H9 (cell line): ENCODE measurements at regions not wholly inside any gene's neighbourhood (a gene's known extent, or its start where the extent isn't known, plus 50 kb on each side); places are given as distances from the start of the nearest gene placed in this dataset.

ENCODE experiments used
- DNase-seq: peaks from one replicate; pipeline ENCODE4 v3.0.0-alpha.2; 2017
- H2AFZ ChIP-seq: one replicate; pipeline ENCODE4 v1.6.1; 2013; ENCODE audit warnings: mild to moderate bottlenecking, low read length, control low read depth, moderate library complexity
- H2AK5ac ChIP-seq: 2 replicates; pipeline ENCODE4 v1.6.1; 2013; ENCODE audit warnings: low read length, control low read depth, mixed read lengths; ENCODE audit not compliant: insufficient read length
- H2BK120ac ChIP-seq: one replicate; pipeline ENCODE4 v1.6.1; 2013; ENCODE audit warnings: low read depth, mild to moderate bottlenecking, low read length, control low read depth, inconsistent platforms; ENCODE audit not compliant: poor library complexity, severe bottlenecking
- H2BK12ac ChIP-seq: 2 replicates; pipeline ENCODE4 v1.6.1; 2013; ENCODE audit warnings: low read length, control low read depth, mixed read lengths, low read depth; ENCODE audit not compliant: insufficient read length
- H2BK15ac ChIP-seq: 2 replicates; pipeline ENCODE4 v1.6.1; 2013; ENCODE audit warnings: low read depth, low read length, control low read depth
- H2BK20ac ChIP-seq: one replicate; pipeline ENCODE4 v1.6.1; 2013; ENCODE audit warnings: low read depth, mild to moderate bottlenecking, low read length, control low read depth, inconsistent platforms; ENCODE audit not compliant: poor library complexity, severe bottlenecking
- H2BK5ac ChIP-seq: 2 replicates; pipeline ENCODE4 v1.6.1; 2013; ENCODE audit warnings: low read length, control low read depth, mixed read lengths; ENCODE audit not compliant: insufficient read length
- H3K14ac ChIP-seq: 2 replicates; pipeline ENCODE4 v1.6.1; 2013; ENCODE audit warnings: low read length, control low read depth; ENCODE audit not compliant: insufficient read depth
- H3K18ac ChIP-seq: 2 replicates; pipeline ENCODE4 v1.6.1; 2013; ENCODE audit warnings: low read depth, mild to moderate bottlenecking, mixed read lengths, low read length, control low read depth; ENCODE audit not compliant: insufficient read length
- H3K23ac ChIP-seq: 2 replicates; pipeline ENCODE4 v1.6.1; 2013; ENCODE audit warnings: low read length, control low read depth, mixed read lengths, low read depth; ENCODE audit not compliant: insufficient read length
- H3K23me2 ChIP-seq: 2 replicates; pipeline ENCODE4 v1.6.1; 2013; ENCODE audit warnings: low read depth, mild to moderate bottlenecking, mixed read lengths, low read length, control low read depth; ENCODE audit not compliant: insufficient read length, poor library complexity, severe bottlenecking
- H3K27ac ChIP-seq: 2 replicates; pipeline ENCODE4 v1.5.1; 2013; ENCODE audit warnings: low read length, control low read depth, mixed read lengths, low read depth; ENCODE audit not compliant: insufficient read length
- H3K27me3 ChIP-seq: 2 replicates; pipeline ENCODE4 v1.6.1; 2013; ENCODE audit warnings: low read length, control low read depth, inconsistent platforms; ENCODE audit not compliant: insufficient read depth
- H3K4ac ChIP-seq: 2 replicates; pipeline ENCODE4 v1.6.1; 2013; ENCODE audit warnings: low read depth, mild to moderate bottlenecking, control low read depth, inconsistent platforms, low read length, moderate library complexity
- H3K4me1 ChIP-seq: 2 replicates; pipeline ENCODE4 v1.6.1; 2013; ENCODE audit warnings: low read length, control low read depth, inconsistent platforms; ENCODE audit not compliant: insufficient read depth
- H3K4me2 ChIP-seq: 2 replicates; pipeline ENCODE4 v1.6.1; 2013; ENCODE audit warnings: low read length, control low read depth, mixed read lengths; ENCODE audit not compliant: insufficient read length, insufficient read depth
- H3K56ac ChIP-seq: 2 replicates; pipeline ENCODE4 v1.6.1; 2013; ENCODE audit warnings: low read depth, mild to moderate bottlenecking, mixed read lengths, low read length, control low read depth; ENCODE audit not compliant: insufficient read length
- H3K79me1 ChIP-seq: 2 replicates; pipeline ENCODE4 v1.6.1; 2013; ENCODE audit warnings: low read depth, mild to moderate bottlenecking, moderate library complexity, low read length, control low read depth, inconsistent platforms; ENCODE audit not compliant: insufficient read depth, poor library complexity, severe bottlenecking
- H3K79me2 ChIP-seq: 2 replicates; pipeline ENCODE4 v1.6.1; 2013; ENCODE audit warnings: low read length, control low read depth, inconsistent platforms; ENCODE audit not compliant: insufficient read depth
- H3K9ac ChIP-seq: 2 replicates; pipeline ENCODE4 v1.6.1; 2013; ENCODE audit warnings: low read length, control low read depth, mixed read lengths; ENCODE audit not compliant: insufficient read length; ENCODE audit errors: extremely low read depth
- H3K9me3 ChIP-seq: one replicate; pipeline ENCODE4 v1.6.1; 2013; ENCODE audit warnings: low read depth, low read length, inconsistent platforms; ENCODE audit not compliant: control insufficient read depth
- H3T11ph ChIP-seq: one replicate; pipeline ENCODE4 v1.6.1; 2013; ENCODE audit warnings: mild to moderate bottlenecking, low read length, control low read depth, inconsistent platforms
- H4K20me1 ChIP-seq: one replicate; pipeline ENCODE4 v1.6.1; 2013; ENCODE audit not compliant: control insufficient read depth, insufficient read length, insufficient read depth
- H4K5ac ChIP-seq: 2 replicates; pipeline ENCODE4 v1.6.1; 2013; ENCODE audit warnings: low read depth, mild to moderate bottlenecking, mixed read lengths, low read length, control low read depth; ENCODE audit not compliant: insufficient read length
- H4K8ac ChIP-seq: replicated peaks from 2 replicates; pipeline ENCODE4 v1.6.1; 2013; ENCODE audit warnings: low read length, control low read depth, mixed read lengths, low read depth; ENCODE audit not compliant: insufficient read length
- H4K91ac ChIP-seq: 2 replicates; pipeline ENCODE4 v1.6.1; 2013; ENCODE audit warnings: low read depth, mild to moderate bottlenecking, moderate library complexity, mixed read lengths, low read length, control low read depth; ENCODE audit not compliant: insufficient read length
- H3K27ac Mint-ChIP-seq, 3 experiments: 2 replicates in 2 of 3; 3 replicates in 1 of 3; pipeline ENCODE4 v1.8.0; 2020 to 2021; ENCODE audit warnings: mixed read lengths in 3 of 3, mild to moderate bottlenecking in 1 of 3, moderate library complexity in 1 of 3
- H3K27me3 Mint-ChIP-seq: 2 replicates; pipeline ENCODE4 v1.8.0; 2021; ENCODE audit warnings: low read depth, mild to moderate bottlenecking, moderate library complexity, mixed read lengths
- H3K36me3 Mint-ChIP-seq, 3 experiments: 2 replicates in 2 of 3; 3 replicates in 1 of 3; pipeline ENCODE4 v1.8.0; 2020 to 2021; ENCODE audit warnings: low read depth in 3 of 3, mixed read lengths in 3 of 3; ENCODE audit not compliant: insufficient read depth in 1 of 3
- H3K4me1 Mint-ChIP-seq, 2 experiments: 2 replicates each; pipeline ENCODE4 v1.8.0; 2020; ENCODE audit warnings: mixed read lengths in 2 of 2
- H3K4me3 Mint-ChIP-seq, 2 experiments: 2 replicates in 1 of 2; 3 replicates in 1 of 2; pipeline ENCODE4 v1.8.0; 2020 to 2021; ENCODE audit warnings: mild to moderate bottlenecking in 2 of 2, mixed read lengths in 2 of 2, moderate library complexity in 1 of 2
- H3K9me3 Mint-ChIP-seq, 2 experiments: 2 replicates in 1 of 2; 3 replicates in 1 of 2; pipeline ENCODE4 v1.8.0; 2020; ENCODE audit warnings: mild to moderate bottlenecking in 2 of 2, mixed read lengths in 2 of 2, moderate library complexity in 1 of 2
- CTCF ChIP-seq: fragments of 200-600 bp; sonication (generic); conservative IDR thresholded peaks from 3 replicates; pipeline ENCODE4 v1.8.0; 2021; ENCODE audit warnings: antibody characterized with exemption, mild to moderate bottlenecking
- WGBS: extraction: QIAGEN DNeasy Blood & Tissue Kit; methylation state at CpG from one replicate; pipeline ENCODE4 v1.1.7; 2013; ENCODE audit warnings: missing lambda C conversion rate, low lambda C conversion rate, mixed read lengths; ENCODE audit not compliant: insufficient read length; ENCODE audit errors: extremely low coverage; 5-methylcytosine and 5-hydroxymethylcytosine counted together

- H4K20me1 ChIP-seq, result no peaks in the 10 kb centered on the region
- no peak overlapping the region for H3T11ph ChIP-seq
- H4K5ac ChIP-seq, result no peak overlapping the region
- H2BK120ac ChIP-seq, result no peak overlapping the region
- Mint-ChIP-seq H3K4me1 (peaks cover 2 to 11% of the 10 kb centered on the region in 2 experiments; a peak in 2 of 4 replicates), H3K27ac (no peak overlapping the region), H3K4me3 (no peak overlapping the region), H3K27me3 (no peaks in the 10 kb centered on the region), H3K9me3 (no peaks in the 10 kb centered on the region), H3K36me3 (no peaks in the 10 kb centered on the region)
- no peaks in the 10 kb centered on the region for H3K79me1 ChIP-seq
- H4K8ac ChIP-seq, result no peak overlapping the region
- no peak overlapping the region for H3K23ac ChIP-seq
- H3K4ac ChIP-seq, result no peak overlapping the region
- no peak overlapping the region for H3K27ac ChIP-seq
- H2AK5ac ChIP-seq, result no peak overlapping the region
- H2AFZ ChIP-seq, result no peak overlapping the region
- H4K91ac ChIP-seq, result no peak overlapping the region
- no peaks in the 10 kb centered on the region for H3K4me1 ChIP-seq
- no peak overlapping the region for H2BK12ac ChIP-seq
- H2BK5ac ChIP-seq, result no peak overlapping the region
- no peak overlapping the region for H3K4me2 ChIP-seq
- H3K23me2 ChIP-seq, result no peaks in the 10 kb centered on the region
- H3K9me3 ChIP-seq, result no peaks in the 10 kb centered on the region
- H3K79me2 ChIP-seq, result no peaks in the 10 kb centered on the region
- H2BK20ac ChIP-seq, result no peak overlapping the region
- DNase-seq, result no peak
- WGBS, result no CpG with 5 or more reads among the region's 3 CpGs
- no peak overlapping the region for H3K14ac ChIP-seq
- TF ChIP-seq CTCF, result no peak
- H3K56ac ChIP-seq, result no peak overlapping the region
- H3K27me3 ChIP-seq, result no peaks in the 10 kb centered on the region
- no peak overlapping the region for H2BK15ac ChIP-seq
- no peak overlapping the region for H3K18ac ChIP-seq
- H3K9ac ChIP-seq, result no peak overlapping the region
Observed at GRCh38 chr3:67202053-67202452, 203.9 kb downstream of the KBTBD8 start.
